HFFc6 (cell line): ENCODE measurements at regions not wholly inside any gene's neighbourhood (a gene's known extent, or its start where the extent isn't known, plus 50 kb on each side); places are given as distances from the start of the nearest gene placed in this dataset.

ENCODE experiments used
- DNase-seq: peaks from one replicate; pipeline ENCODE4 v3.0.0-alpha.2; 2018
- H3K27ac Mint-ChIP-seq: 2 replicates; pipeline ENCODE4 v1.8.0; 2020; ENCODE audit warnings: mild to moderate bottlenecking, mixed read lengths
- H3K27me3 Mint-ChIP-seq: 2 replicates; pipeline ENCODE4 v1.8.0; 2021; ENCODE audit warnings: mild to moderate bottlenecking, moderate library complexity, mixed read lengths; ENCODE audit not compliant: insufficient read depth
- H3K36me3 Mint-ChIP-seq: 2 replicates; pipeline ENCODE4 v1.8.0; 2021; ENCODE audit warnings: low read depth, mixed read lengths
- H3K4me1 Mint-ChIP-seq: 2 replicates; pipeline ENCODE4 v1.8.0; 2020; ENCODE audit warnings: low read depth, mixed read lengths
- H3K4me3 Mint-ChIP-seq: 2 replicates; pipeline ENCODE4 v1.8.0; 2020; ENCODE audit warnings: mild to moderate bottlenecking, moderate library complexity, mixed read lengths
- H3K9me3 Mint-ChIP-seq: 2 replicates; pipeline ENCODE4 v1.8.0; 2020; ENCODE audit warnings: mild to moderate bottlenecking, mixed read lengths
- CTCF ChIP-seq: fragments of 200-600 bp; sonication (generic); IDR thresholded peaks from 2 replicates; pipeline ENCODE4 v1.5.0; 2021; ENCODE audit warnings: antibody characterized with exemption, mild to moderate bottlenecking

- Mint-ChIP-seq H3K36me3 (no peaks in the 10 kb centered on the region), H3K27ac (no peak overlapping the region), H3K4me3 (no peak overlapping the region), H3K9me3 (peaks cover 27% of the 10 kb centered on the region), H3K27me3 (no peaks in the 10 kb centered on the region; the same call in none of the 2 replicates), H3K4me1 (no peaks in the 10 kb centered on the region)
- TF ChIP-seq CTCF, result no peak
- no peak for DNase-seq
Measured at GRCh38 chr10:16367621-16368292, 69.1 kb upstream of the PTER start.

GRCh38 chr10:16381083-16381482 is 55.7 kb upstream of the PTER start:
- TF ChIP-seq CTCF, result no peak
- Mint-ChIP-seq H3K27me3 (no peaks in the 10 kb centered on the region; the same call in 1 of the 2 replicates), H3K4me1 (0 out of 2 replicates have a peak, but pooled peaks cover 4% of the 10 kb centered on the region), H3K4me3 (no peak overlapping the region), H3K9me3 (peaks cover 6% of the 10 kb centered on the region), H3K27ac (no peak overlapping the region), H3K36me3 (no peaks in the 10 kb centered on the region)
- no peak for DNase-seq

GRCh38 chr10:16384021-16384420 is 52.8 kb upstream of the PTER start:
- Mint-ChIP-seq H3K27ac (no peak overlapping the region), H3K27me3 (no peaks in the 10 kb centered on the region; the same call in 1 of the 2 replicates), H3K4me1 (0 out of 2 replicates have a peak, but pooled peaks cover 4% of the 10 kb centered on the region), H3K36me3 (no peaks in the 10 kb centered on the region), H3K4me3 (no peak overlapping the region), H3K9me3 (peaks cover 11% of the 10 kb centered on the region)
- no peak for DNase-seq
- TF ChIP-seq CTCF, result no peak

GRCh38 chr10:16386855-16387254 is 50.0 kb upstream of the PTER start:
- peaks cover 12% of the 10 kb centered on the region for H3K9me3 Mint-ChIP-seq
- peaks cover 1% of the 10 kb centered on the region; the same call in 1 of the 2 replicates for H3K27me3 Mint-ChIP-seq
- no peaks in the 10 kb centered on the region for H3K36me3 Mint-ChIP-seq
- no peak overlapping the region for H3K4me3 Mint-ChIP-seq
- no peak for TF ChIP-seq CTCF
- no peaks in the 10 kb centered on the region for H3K4me1 Mint-ChIP-seq
- no peak overlapping the region for H3K27ac Mint-ChIP-seq
- no peak for DNase-seq
